OCI-LY3 (cell line): ENCODE measurements at regions not wholly inside any gene's neighbourhood (a gene's known extent, or its start where the extent isn't known, plus 50 kb on each side); places are given as distances from the start of the nearest gene placed in this dataset.

Experiments
- H2AFZ ChIP-seq: fragments of 200-600, 300-600 bp; shearing (Covaris generic); 2 replicates; pipeline ENCODE4 v1.6.0; 2014; ENCODE audit warnings: antibody characterized with exemption, low read depth, low read length
- H3K27ac ChIP-seq: fragments of 200-600, 300-600 bp; sonication (generic); 2 replicates; pipeline ENCODE4 v1.5.1; 2014; ENCODE audit warnings: mild to moderate bottlenecking, low read length, moderate library complexity, mixed read lengths
- H3K27me3 ChIP-seq: fragments of 200-600, 300-600 bp; sonication (generic); 2 replicates; pipeline ENCODE4 v1.6.1; 2014; ENCODE audit warnings: low read depth, low read length, mixed read lengths
- H3K36me3 ChIP-seq: fragments of 200-600, 300-600 bp; sonication (generic); replicated peaks from 2 replicates; pipeline ENCODE3; 2014; ENCODE audit warnings: low read depth, low read length, mixed read lengths
- H3K4me1 ChIP-seq: fragments of 300-600, 200-600 bp; sonication (generic); 2 replicates; pipeline ENCODE4 v1.6.1; 2014; ENCODE audit warnings: low read length, mixed read lengths
- H3K4me2 ChIP-seq: fragments of 200-600, 300-600 bp; sonication (generic); 2 replicates; pipeline ENCODE4 v1.6.1; 2014; ENCODE audit warnings: low read length, mixed read lengths
- H3K4me3 ChIP-seq: fragments of 300-600, 200-600 bp; sonication (generic); 2 replicates; pipeline ENCODE4 v1.5.1; 2014; ENCODE audit warnings: antibody characterized with exemption, mild to moderate bottlenecking, low read length, moderate library complexity
- H3K79me2 ChIP-seq: fragments of 300-600, 200-600 bp; shearing (Covaris generic); 2 replicates; pipeline ENCODE4 v1.6.1; 2014; ENCODE audit warnings: mild to moderate bottlenecking, low read length, mixed read lengths
- H3K9ac ChIP-seq: fragments of 300-600, 200-600 bp; shearing (Covaris generic); 2 replicates; pipeline ENCODE4 v1.6.0; 2014; ENCODE audit warnings: mild to moderate bottlenecking, low read length, moderate library complexity
- H3K9me3 ChIP-seq: fragments of 200-600, 300-600 bp; shearing (Covaris generic); 2 replicates; pipeline ENCODE4 v1.6.1; 2014; ENCODE audit warnings: low read length, mixed read lengths; ENCODE audit not compliant: insufficient read depth
- H4K20me1 ChIP-seq: fragments of 200-600, 300-600 bp; sonication (generic); 2 replicates; pipeline ENCODE4 v1.6.1; 2016; ENCODE audit warnings: low read length, mixed read lengths; ENCODE audit not compliant: insufficient read depth
- CTCF ChIP-seq: fragments of 200-600, 300-600 bp; sonication (generic); IDR thresholded peaks from 2 replicates; pipeline ENCODE4 v1.5.1; 2014; ENCODE audit warnings: antibody characterized with exemption, low read length, low read depth
- EZH2phosphoT487 ChIP-seq: fragments of 200-600 bp; shearing (Covaris generic); IDR thresholded peaks from 2 replicates; pipeline ENCODE4 v1.6.1; 2018; ENCODE audit warnings: antibody characterized with exemption, mixed run types, low read depth

- TF ChIP-seq CTCF (no peak), EZH2phosphoT487 (no peak)
- H3K79me2 ChIP-seq = no peaks in the 10 kb centered on the region
- H3K4me3 ChIP-seq = no peak overlapping the region
- no peaks in the 10 kb centered on the region for H3K27me3 ChIP-seq
- H3K9ac ChIP-seq = no peak overlapping the region
- H3K4me1 ChIP-seq = no peaks in the 10 kb centered on the region
- no peak overlapping the region for H2AFZ ChIP-seq
- no peaks in the 10 kb centered on the region for H3K9me3 ChIP-seq
- no peak overlapping the region for H3K4me2 ChIP-seq
- no peaks in the 10 kb centered on the region for H3K36me3 ChIP-seq
- H4K20me1 ChIP-seq = no peaks in the 10 kb centered on the region
- H3K27ac ChIP-seq = no peak overlapping the region
Measured at GRCh38 chr7:88492153-88492552, 185.5 kb upstream of the STEAP4 start.

- no peaks in the 10 kb centered on the region for H4K20me1 ChIP-seq
- H3K36me3 ChIP-seq = no peaks in the 10 kb centered on the region
- H3K27me3 ChIP-seq = no peaks in the 10 kb centered on the region
- no peak overlapping the region for H3K27ac ChIP-seq
- H3K4me2 ChIP-seq = no peak overlapping the region
- no peaks in the 10 kb centered on the region for H3K9me3 ChIP-seq
- TF ChIP-seq CTCF = no peak
- TF ChIP-seq EZH2phosphoT487 = no peak
- no peak overlapping the region for H3K9ac ChIP-seq
- no peak overlapping the region for H2AFZ ChIP-seq
- no peaks in the 10 kb centered on the region for H3K4me1 ChIP-seq
- H3K4me3 ChIP-seq = no peak overlapping the region
- H3K79me2 ChIP-seq = no peaks in the 10 kb centered on the region
Measured at GRCh38 chr7:88490874-88491273, 184.2 kb upstream of the STEAP4 start.

GRCh38 chr7:88490161-88490560, 183.5 kb upstream of the STEAP4 start:
- Histone ChIP-seq H3K27me3 (no peaks in the 10 kb centered on the region), H2AFZ (no peak overlapping the region), H3K36me3 (no peaks in the 10 kb centered on the region), H4K20me1 (no peaks in the 10 kb centered on the region), H3K9ac (no peak overlapping the region), H3K79me2 (no peaks in the 10 kb centered on the region), H3K9me3 (no peaks in the 10 kb centered on the region), H3K27ac (no peak overlapping the region), H3K4me1 (no peaks in the 10 kb centered on the region), H3K4me3 (no peak overlapping the region), H3K4me2 (no peak overlapping the region)
- TF ChIP-seq CTCF (no peak), EZH2phosphoT487 (no peak)

- Histone ChIP-seq H3K4me2 (no peak overlapping the region), H3K9me3 (no peaks in the 10 kb centered on the region), H3K27ac (no peak overlapping the region), H3K79me2 (no peaks in the 10 kb centered on the region), H3K27me3 (no peaks in the 10 kb centered on the region), H3K9ac (no peak overlapping the region), H3K36me3 (no peaks in the 10 kb centered on the region), H3K4me1 (no peaks in the 10 kb centered on the region), H4K20me1 (no peaks in the 10 kb centered on the region), H2AFZ (no peak overlapping the region), H3K4me3 (no peak overlapping the region)
- TF ChIP-seq EZH2phosphoT487 = no peak
- TF ChIP-seq CTCF = no peak
Measured at GRCh38 chr7:88485821-88486220, 179.1 kb upstream of the STEAP4 start.
